Activated CD4-positive, alpha-beta T cell treated with anti-CD3 and anti-CD28 coated beads, Interleukin-2, amount 50 U/mL, for 24 hours (primary cell): ENCODE measurements at regions not wholly inside any gene's neighbourhood (a gene's known extent, or its start where the extent isn't known, plus 50 kb on each side); places are given as distances from the start of the nearest gene placed in this dataset.
"Not testable (repeated sequence)": the region's sequence is repeated elsewhere in the genome, so short reads cannot be mapped to it uniquely, and the experiment has no call there.

Source experiments
- DNase-seq, 2 donors: peaks; one replicate each; pipeline ENCODE4 v3.0.0-alpha.2; 2020; ENCODE audit warnings: low read depth in 1 of 2, low spot score in 1 of 2

- DNase-seq = no peak
These were observed 79.7 kb upstream of the SSBP2 start for GRCh38 chr5:81830596-81830995.

- DNase-seq = no peak
These were observed 78.3 kb upstream of the SSBP2 start for GRCh38 chr5:81829242-81829641.

- no peak for DNase-seq
These were observed 76.6 kb upstream of the SSBP2 start for GRCh38 chr5:81827500-81827899.

GRCh38 chr5:81826128-81826527 lies 75.2 kb upstream of the SSBP2 start:
- no peak for DNase-seq

- DNase-seq = no peak
These were observed 74.3 kb upstream of the SSBP2 start for GRCh38 chr5:81825237-81825636.

- DNase-seq = not testable (repeated sequence)
These were observed 72.8 kb upstream of the SSBP2 start for GRCh38 chr5:81823736-81824135.

- DNase-seq = no peak
These were observed 70.0 kb upstream of the SSBP2 start for GRCh38 chr5:81820863-81821262.

- no peak for DNase-seq
These were observed 69.4 kb upstream of the SSBP2 start for GRCh38 chr5:81820318-81820636.

- DNase-seq = no peak
These were observed 68.8 kb upstream of the SSBP2 start for GRCh38 chr5:81819556-81820317.

GRCh38 chr5:81817980-81818379 lies 67.1 kb upstream of the SSBP2 start:
- no peak for DNase-seq

- DNase-seq = no peak
These were observed 66.2 kb upstream of the SSBP2 start for GRCh38 chr5:81817086-81817485.

GRCh38 chr5:81815321-81815720 lies 64.4 kb upstream of the SSBP2 start:
- no peak for DNase-seq

- no peak for DNase-seq
These were observed 57.2 kb upstream of the SSBP2 start for GRCh38 chr5:81808106-81808505.

GRCh38 chr5:81805086-81805485 lies 54.2 kb upstream of the SSBP2 start:
- DNase-seq = no peak

GRCh38 chr5:81803812-81804211 lies 52.9 kb upstream of the SSBP2 start:
- DNase-seq = no peak

- DNase-seq = no peak
These were observed 51.7 kb upstream of the SSBP2 start for GRCh38 chr5:81802625-81803024.

- no peak for DNase-seq
These were observed 51.1 kb upstream of the SSBP2 start for GRCh38 chr5:81802020-81802419.

- no peak for DNase-seq
These were observed 49.9 kb upstream of the SSBP2 start for GRCh38 chr5:81800797-81801196.
